ENCODE measurements at regions not wholly inside any gene's neighbourhood (a gene's known extent, or its start where the extent isn't known, plus 50 kb on each side); places are given as distances from the start of the nearest gene placed in this dataset.

GRCh38 chr6:120219339-120219738, 869.8 kb upstream of the MAN1A1 start:
- DNase-seq (ENCODE audit: low read depth): no peak

GRCh38 chr6:120214088-120214499, 864.5 kb upstream of the MAN1A1 start:
- no peak for DNase-seq (ENCODE audit: low read depth)

GRCh38 chr6:120211955-120212792, 862.6 kb upstream of the MAN1A1 start:
- DNase-seq (ENCODE audit: low read depth): no peak

- DNase-seq (ENCODE audit: low read depth): no peak
Measured at GRCh38 chr6:120202878-120203277, 853.3 kb upstream of the MAN1A1 start.

- no peak for DNase-seq (ENCODE audit: low read depth)
Measured at GRCh38 chr6:120200853-120201252, 851.3 kb upstream of the MAN1A1 start.

GRCh38 chr6:120198033-120198432, 848.5 kb upstream of the MAN1A1 start:
- DNase-seq (ENCODE audit: low read depth): no peak

GRCh38 chr6:120186080-120186479, 836.5 kb upstream of the MAN1A1 start:
- no peak for DNase-seq (ENCODE audit: low read depth)

DNA sequence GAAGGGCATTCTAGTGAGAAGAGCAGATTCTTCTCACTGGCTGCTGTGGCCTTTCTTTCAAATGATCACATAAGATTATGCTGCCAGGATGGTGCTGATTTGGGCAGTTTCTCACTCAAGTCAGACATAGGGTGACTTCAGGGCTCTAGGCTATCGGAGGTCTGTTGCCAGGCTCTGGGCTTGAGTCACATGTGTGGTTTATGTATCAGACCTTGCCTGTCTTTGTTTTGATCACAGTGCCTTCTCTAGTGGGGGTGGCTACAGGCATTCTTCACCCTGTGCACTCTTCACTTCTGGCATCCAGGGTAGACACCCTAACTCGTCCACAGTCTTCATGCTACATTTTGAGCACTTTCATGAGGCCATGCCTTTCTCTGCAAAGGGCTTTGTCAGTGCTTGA, 823.7 kb upstream of the MAN1A1 start:
- no peak for DNase-seq (ENCODE audit: low read depth)

DNA sequence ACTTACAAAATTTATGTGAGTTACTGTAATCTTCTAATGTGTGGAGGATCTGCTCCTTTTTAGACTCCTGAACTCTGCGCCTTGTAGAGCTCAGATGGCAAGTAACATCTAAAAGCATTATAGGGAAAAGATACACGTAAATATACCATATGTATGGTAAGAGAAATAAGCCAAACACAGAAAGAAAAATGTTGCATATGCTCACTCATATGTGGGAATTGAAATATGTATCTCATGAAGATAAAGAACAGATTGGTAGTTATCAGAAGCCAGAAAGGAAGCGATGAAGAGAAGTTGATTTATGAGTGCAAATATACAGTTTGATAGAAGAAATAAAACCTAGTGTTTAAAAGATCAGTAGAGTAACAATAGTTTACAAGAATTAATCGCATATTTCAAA, 815.0 kb upstream of the MAN1A1 start:
- DNase-seq (ENCODE audit: low read depth): no peak

GRCh38 chr6:120157873-120158272, 808.3 kb upstream of the MAN1A1 start:
- DNase-seq (ENCODE audit: low read depth): no peak

- peak; percentile 1 for DNase-seq (ENCODE audit: low read depth)
Measured at GRCh38 chr6:120147071-120147871, 797.7 kb upstream of the MAN1A1 start.

- DNase-seq (ENCODE audit: low read depth): no peak
Measured at GRCh38 chr6:120141601-120142000, 792.0 kb upstream of the MAN1A1 start.

GRCh38 chr6:120137492-120137891, 787.9 kb upstream of the MAN1A1 start:
- no peak for DNase-seq (ENCODE audit: low read depth)

- DNase-seq (ENCODE audit: low read depth): no peak
Measured at GRCh38 chr6:120129228-120129627, 779.7 kb upstream of the MAN1A1 start.

DNA sequence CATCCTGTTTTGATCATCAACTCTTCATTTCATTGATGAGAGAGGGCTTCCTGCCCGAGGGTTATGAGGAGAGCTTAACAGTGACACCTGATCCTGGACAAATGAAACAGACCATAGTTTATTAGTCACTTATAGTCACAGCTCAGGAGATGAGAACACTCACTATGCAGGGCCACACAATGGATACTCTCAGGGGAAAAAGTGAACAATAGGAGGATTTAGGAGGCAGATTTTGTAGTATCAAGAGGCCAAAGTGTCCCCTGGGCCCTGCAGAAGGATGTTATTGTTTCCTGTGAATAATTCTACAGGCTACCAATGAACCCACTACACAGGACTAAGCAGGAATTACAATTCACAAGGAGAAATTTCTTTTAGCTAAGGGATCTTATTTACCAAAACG, 772.8 kb upstream of the MAN1A1 start:
- DNase-seq (ENCODE audit: low read depth): no peak

DNA sequence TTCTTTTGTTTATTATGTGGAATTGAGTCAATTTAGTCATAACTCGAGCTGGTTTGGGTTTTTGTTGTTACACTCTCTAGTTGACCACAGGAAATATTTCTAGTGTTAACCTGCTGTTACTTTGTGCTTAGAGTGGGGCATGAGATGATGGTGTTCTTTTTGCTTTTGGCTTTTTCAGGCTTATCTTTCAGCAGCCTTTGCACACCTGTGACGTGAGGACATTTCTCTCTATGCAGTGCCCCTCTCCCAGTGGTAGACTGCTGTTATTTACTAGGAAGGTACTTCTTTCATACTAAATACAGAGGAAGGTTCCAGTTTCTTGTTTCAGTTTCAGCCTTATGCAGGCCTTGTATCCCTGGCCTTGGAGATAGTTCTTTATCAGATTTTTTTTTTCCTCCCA, 766.8 kb upstream of the MAN1A1 start:
- DNase-seq (ENCODE audit: low read depth): no peak

DNA sequence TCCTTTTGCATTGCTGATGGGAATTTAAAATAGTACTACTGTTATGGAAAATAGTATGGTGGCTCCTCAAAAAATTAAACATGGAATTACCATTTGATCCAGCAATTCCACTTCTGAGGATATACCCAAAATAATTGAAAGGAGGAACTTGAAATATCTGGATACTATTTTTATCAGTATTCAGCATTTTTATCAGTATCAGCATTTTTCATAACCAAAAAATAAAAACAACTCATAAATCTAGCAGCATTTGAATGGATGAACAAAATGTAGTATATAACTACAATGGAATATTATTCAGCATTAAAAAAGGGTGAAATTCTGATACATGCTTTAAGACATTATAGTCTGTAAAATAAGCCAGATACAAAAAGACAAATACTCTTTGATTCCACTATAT, 763.4 kb upstream of the MAN1A1 start:
- no peak for DNase-seq (ENCODE audit: low read depth)

- no peak for DNase-seq (ENCODE audit: low read depth)
Measured at GRCh38 chr6:120111001-120111400, 761.4 kb upstream of the MAN1A1 start.

GRCh38 chr6:120108061-120108795, 758.7 kb upstream of the MAN1A1 start:
- no peak for DNase-seq (ENCODE audit: low read depth)

DNA sequence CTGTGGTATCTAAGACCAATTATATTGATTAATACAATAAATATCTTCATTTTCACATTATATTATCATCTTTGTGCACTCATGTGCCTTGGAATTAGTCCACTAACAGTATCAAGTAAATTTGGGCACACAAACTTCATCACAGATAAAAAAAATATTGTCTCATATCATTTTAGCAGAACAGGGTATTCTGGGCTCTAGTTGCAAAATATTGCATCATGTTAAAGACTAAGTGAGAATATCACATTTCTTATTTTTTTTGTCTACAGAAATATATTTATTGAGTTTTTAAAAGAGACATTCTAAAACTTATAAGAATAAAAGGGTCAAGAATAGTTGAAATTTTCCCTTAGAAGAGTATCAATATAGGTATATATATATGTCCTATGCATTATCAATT, 754.1 kb upstream of the MAN1A1 start:
- DNase-seq (ENCODE audit: low read depth): no peak

GRCh38 chr6:120096696-120097260, 747.2 kb upstream of the MAN1A1 start:
- no peak for DNase-seq (ENCODE audit: low read depth)

DNA sequence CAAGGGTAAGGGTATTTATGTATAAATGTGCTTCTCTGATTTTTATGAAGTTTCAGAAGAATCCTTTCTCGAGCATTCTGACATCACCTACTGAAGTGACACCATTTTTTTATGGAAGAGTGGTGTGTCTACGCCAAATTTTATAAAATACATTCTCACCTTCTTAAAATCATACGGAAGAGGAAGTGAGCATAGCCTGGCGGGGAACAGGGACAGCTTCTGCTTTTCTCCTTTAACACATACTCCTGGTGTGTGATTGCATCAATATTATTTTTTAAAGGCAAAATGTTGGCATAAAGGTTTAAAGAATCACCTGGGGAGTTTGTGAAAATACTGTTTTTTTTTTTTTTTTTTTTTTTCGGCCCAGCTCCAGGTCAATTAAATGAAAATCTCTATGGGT, 733.6 kb upstream of the MAN1A1 start:
- DNase-seq (ENCODE audit: low read depth): no peak

Measured in activated T-cell treated with anti-CD3 and anti-CD28 coated beads for 48 hours (primary cell).